Lung (tissue), 11 donors: ENCODE measurements at regions not wholly inside any gene's neighbourhood (a gene's known extent, or its start where the extent isn't known, plus 50 kb on each side); places are given as distances from the start of the nearest gene placed in this dataset.
A peak's percentile ranks its signal among the peaks of the same experiment; 100 is the strongest.

Source experiments
- ATAC-seq: fragments of 200-7000 bp; cut with Tn5 transposase; one replicate; pipeline ENCODE4 v1.9.1; 2020; ENCODE audit warnings: moderate number of reproducible peaks; ENCODE audit not compliant: insufficient read depth, low FRiP score
- DNase-seq, 3 donors: peaks; one replicate each; pipeline ENCODE4 v3.0.0-alpha.2; 2013 to 2017
- H3K27ac ChIP-seq, 2 donors: one replicate each; pipeline ENCODE4 v1.5.1; 2013; ENCODE audit warnings: mild to moderate bottlenecking in 2 of 2, moderate library complexity in 2 of 2, control low read depth in 1 of 2, inconsistent platforms in 1 of 2, low read depth in 1 of 2, low read length in 1 of 2
- H3K27me3 ChIP-seq, 3 donors: one replicate each; pipeline ENCODE4 v1.5.1; 2013; ENCODE audit warnings: low read length in 2 of 3; ENCODE audit not compliant: control insufficient read depth in 3 of 3, insufficient read depth in 3 of 3
- H3K36me3 ChIP-seq, 4 donors: one replicate each; pipeline ENCODE4 v1.5.1; 2013; ENCODE audit warnings: low read length in 4 of 4, mild to moderate bottlenecking in 1 of 4, moderate library complexity in 1 of 4; ENCODE audit not compliant: control insufficient read depth in 4 of 4, insufficient read depth in 4 of 4
- H3K4me1 ChIP-seq, 5 donors: one replicate each; pipeline ENCODE4 v1.5.1; 2013; ENCODE audit warnings: low read length in 5 of 5, mild to moderate bottlenecking in 2 of 5, moderate library complexity in 1 of 5; ENCODE audit not compliant: control insufficient read depth in 5 of 5, insufficient read depth in 5 of 5
- H3K4me3 ChIP-seq: one replicate; pipeline ENCODE4 v1.5.1; 2013; ENCODE audit warnings: mild to moderate bottlenecking, control low read depth, moderate library complexity
- H3K9ac ChIP-seq, 2 donors: one replicate each; pipeline ENCODE4 v1.5.1; 2013; ENCODE audit warnings: low read length in 2 of 2, control low read depth in 1 of 2; ENCODE audit not compliant: insufficient read depth in 1 of 2
- H3K9me3 ChIP-seq, 4 donors: one replicate each; pipeline ENCODE4 v1.5.1; 2013; ENCODE audit warnings: low read length in 3 of 4, mild to moderate bottlenecking in 1 of 4, moderate library complexity in 1 of 4; ENCODE audit not compliant: control insufficient read depth in 4 of 4, insufficient read depth in 3 of 4
- WGBS, 2 donors: extraction: QIAGEN DNeasy Blood & Tissue Kit; methylation state at CpG; one replicate each; pipeline ENCODE4 v1.1.7; 2013; 5-methylcytosine and 5-hydroxymethylcytosine counted together
- TF ChIP-seq, protein P1 (sequence below): IDR thresholded peaks from 2 replicates; pipeline ENCODE4 v1.5.1; 2012; ENCODE audit warnings: mild to moderate bottlenecking; ENCODE audit errors: control extremely low read depth, extremely low read depth
- donor health status: control.
- donor health status: control.
- donor health status: Bipolar disorder and iron deficiency.
- donor health status: healthy.
- donor health status: DM: yes; HTN: yes; CAD: no.

DNA sequence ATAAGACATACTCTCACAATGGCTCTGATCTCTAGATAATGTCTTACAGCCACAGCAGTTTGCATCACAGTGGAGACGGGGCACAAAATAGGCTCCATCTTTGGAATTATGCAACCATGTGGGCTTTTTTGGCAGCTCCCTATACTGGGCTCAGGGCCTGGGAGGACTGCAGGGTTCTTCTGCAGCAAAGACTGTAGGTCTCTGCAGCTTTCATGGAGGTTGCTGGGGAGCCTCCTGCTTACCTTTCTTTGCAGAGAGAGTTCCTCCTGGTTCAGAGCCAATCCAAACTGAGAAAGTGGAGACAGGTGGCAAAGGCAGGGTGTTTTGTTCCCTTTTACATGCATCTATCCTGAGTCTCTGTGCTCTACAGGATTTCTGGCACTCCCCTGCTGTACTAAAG, 558.0 kb downstream of the TLR4 start:
- DNase-seq (no peak), ATAC-seq (no peak)
- Histone ChIP-seq H3K4me3 (no peak overlapping the region), H3K36me3 (no peaks in the 10 kb centered on the region), H3K9me3 (peaks cover 0 to 6% (median 0%) of the 10 kb centered on the region in 4 donors), H3K27me3 (no peaks in the 10 kb centered on the region), H3K9ac (no peak overlapping the region), H3K27ac (no peak overlapping the region), H3K4me1 (no peaks in the 10 kb centered on the region)
- TF ChIP-seq, protein P1, sequence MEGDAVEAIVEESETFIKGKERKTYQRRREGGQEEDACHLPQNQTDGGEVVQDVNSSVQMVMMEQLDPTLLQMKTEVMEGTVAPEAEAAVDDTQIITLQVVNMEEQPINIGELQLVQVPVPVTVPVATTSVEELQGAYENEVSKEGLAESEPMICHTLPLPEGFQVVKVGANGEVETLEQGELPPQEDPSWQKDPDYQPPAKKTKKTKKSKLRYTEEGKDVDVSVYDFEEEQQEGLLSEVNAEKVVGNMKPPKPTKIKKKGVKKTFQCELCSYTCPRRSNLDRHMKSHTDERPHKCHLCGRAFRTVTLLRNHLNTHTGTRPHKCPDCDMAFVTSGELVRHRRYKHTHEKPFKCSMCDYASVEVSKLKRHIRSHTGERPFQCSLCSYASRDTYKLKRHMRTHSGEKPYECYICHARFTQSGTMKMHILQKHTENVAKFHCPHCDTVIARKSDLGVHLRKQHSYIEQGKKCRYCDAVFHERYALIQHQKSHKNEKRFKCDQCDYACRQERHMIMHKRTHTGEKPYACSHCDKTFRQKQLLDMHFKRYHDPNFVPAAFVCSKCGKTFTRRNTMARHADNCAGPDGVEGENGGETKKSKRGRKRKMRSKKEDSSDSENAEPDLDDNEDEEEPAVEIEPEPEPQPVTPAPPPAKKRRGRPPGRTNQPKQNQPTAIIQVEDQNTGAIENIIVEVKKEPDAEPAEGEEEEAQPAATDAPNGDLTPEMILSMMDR = no peak
- WGBS, 2 donors = 83 to 84% methylated on average over 1 of the region's 1 CpG

DNA sequence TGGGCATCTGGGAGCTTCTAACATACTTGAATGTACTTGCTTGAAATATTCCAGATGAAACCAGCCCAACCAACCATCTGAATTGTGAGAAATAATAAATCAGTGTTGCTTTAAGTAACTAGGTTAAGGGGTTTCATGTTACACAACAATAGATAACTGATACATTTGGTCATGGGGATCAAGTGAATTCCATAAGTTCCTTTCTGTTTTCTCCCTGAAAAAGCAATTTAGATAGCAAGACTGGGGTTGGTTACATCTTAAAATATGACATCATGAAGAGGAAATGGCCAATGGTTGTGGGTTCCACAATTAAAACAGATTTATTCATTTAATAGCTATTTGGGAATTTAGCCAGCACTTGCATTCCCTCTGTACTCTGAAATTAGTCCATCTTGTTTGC, 559.7 kb downstream of the TLR4 start:
- H3K36me3 ChIP-seq = no peaks in the 10 kb centered on the region
- no peak for ATAC-seq
- H3K4me1 ChIP-seq = no peaks in the 10 kb centered on the region
- H3K9ac ChIP-seq = no peak overlapping the region
- no peak overlapping the region for H3K27ac ChIP-seq
- peaks cover 0 to 6% (median 0%) of the 10 kb centered on the region in 4 donors for H3K9me3 ChIP-seq
- TF ChIP-seq, protein P1 = no peak
- DNase-seq = no peak
- H3K4me3 ChIP-seq = no peak overlapping the region
- no peaks in the 10 kb centered on the region for H3K27me3 ChIP-seq

DNA sequence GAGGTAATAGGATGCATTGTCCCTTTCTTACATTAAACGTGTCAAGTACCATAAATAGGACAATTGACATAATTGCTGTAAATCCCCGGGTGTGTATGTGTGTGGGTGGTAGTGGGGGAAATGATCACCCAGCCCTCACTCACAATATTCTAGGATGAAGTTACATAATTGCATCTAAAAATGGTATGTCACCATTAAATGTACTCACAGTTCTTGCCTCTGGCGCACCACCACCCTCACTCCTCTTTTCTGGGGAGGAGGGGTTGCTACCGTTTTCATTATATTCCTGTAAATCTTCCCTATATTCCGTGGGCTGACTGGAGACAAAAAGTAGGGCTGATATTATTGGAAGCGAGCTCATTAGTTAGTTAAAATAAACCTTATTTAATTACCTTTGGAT, 563.8 kb downstream of the TLR4 start:
- TF ChIP-seq, protein P1 = no peak
- ATAC-seq = no peak
- WGBS, 2 donors = 81 to 84% methylated on average over 6 of the region's 6 CpGs

DNA sequence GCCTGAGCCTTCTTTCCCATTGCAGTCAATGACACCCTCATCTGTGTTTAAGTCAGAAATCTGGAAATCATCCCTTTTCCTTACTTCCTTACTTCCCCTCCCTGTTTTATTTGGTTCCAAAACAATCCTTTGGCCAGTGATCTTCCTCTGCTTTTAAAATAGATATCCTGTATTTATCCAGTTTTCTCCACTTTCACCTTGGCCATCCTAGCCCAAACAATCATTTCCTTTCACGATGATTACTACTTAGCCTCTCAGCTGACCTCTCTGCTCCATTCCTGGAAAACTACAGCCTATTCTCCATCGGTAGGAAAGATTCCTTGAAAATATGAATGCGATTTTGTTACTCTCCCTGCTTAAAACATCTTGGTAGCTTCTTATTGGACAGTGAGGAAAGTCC, 565.4 kb downstream of the TLR4 start:
- DNase-seq = peak in 1 of 3 donors; percentile 1
- WGBS, 2 donors = 46 to 56% methylated on average over 3 of the region's 3 CpGs
- no peaks in the 10 kb centered on the region for H3K36me3 ChIP-seq
- H3K4me3 ChIP-seq = no peak overlapping the region
- H3K27me3 ChIP-seq = no peaks in the 10 kb centered on the region
- TF ChIP-seq, protein P1 = no peak
- peaks cover 0 to 5% (median 0%) of the 10 kb centered on the region in 5 donors for H3K4me1 ChIP-seq
- H3K9ac ChIP-seq = no peak overlapping the region
- ATAC-seq = no peak
- H3K9me3 ChIP-seq = no peaks in the 10 kb centered on the region
- H3K27ac ChIP-seq = no peak overlapping the region

More for the DNA sequence above, 563.8 kb downstream of the TLR4 start:
- Histone ChIP-seq H3K27ac (no peak overlapping the region), H3K27me3 (no peaks in the 10 kb centered on the region), H3K9ac (no peak overlapping the region), H3K4me1 (peaks cover 0 to 5% (median 0%) of the 10 kb centered on the region in 5 donors), H3K36me3 (no peaks in the 10 kb centered on the region), H3K9me3 (no peaks in the 10 kb centered on the region), H3K4me3 (no peak overlapping the region)
- DNase-seq = no peak
